HG02973 (cell line): ENCODE measurements at regions not wholly inside any gene's neighbourhood (a gene's known extent, or its start where the extent isn't known, plus 50 kb on each side); places are given as distances from the start of the nearest gene placed in this dataset.
"Not testable (repeated sequence)": the region's sequence is repeated elsewhere in the genome, so short reads cannot be mapped to it uniquely, and the experiment has no call there.

Source experiments
- ATAC-seq: cut with Tn5 transposase; IDR thresholded peaks from one replicate; pipeline ENCODE4 v1.9.1; 2021; ENCODE audit warnings: moderate library complexity; ENCODE audit not compliant: unreplicated experiment

- ATAC-seq: no peak
Measured at GRCh38 chr12:46982629-46983392, 96.6 kb upstream of the PCED1B start.

- no peak for ATAC-seq
Measured at GRCh38 chr12:46983393-46983793, 96.0 kb upstream of the PCED1B start.

GRCh38 chr12:46983959-46984841 is 95.2 kb upstream of the PCED1B start:
- peak; percentile 70 for ATAC-seq

GRCh38 chr12:46985816-46986215 is 93.6 kb upstream of the PCED1B start:
- no peak for ATAC-seq

- ATAC-seq: not testable (repeated sequence)
Measured at GRCh38 chr12:46988122-46988521, 91.3 kb upstream of the PCED1B start.

- ATAC-seq: no peak
Measured at GRCh38 chr12:46990211-46990610, 89.2 kb upstream of the PCED1B start.

GRCh38 chr12:46992051-46992450 is 87.4 kb upstream of the PCED1B start:
- not testable (repeated sequence) for ATAC-seq

GRCh38 chr12:46998811-46999368 is 80.5 kb upstream of the PCED1B start:
- no peak for ATAC-seq

- ATAC-seq: no peak
Measured at GRCh38 chr12:47004634-47005033, 74.8 kb upstream of the PCED1B start.

- ATAC-seq: no peak
Measured at GRCh38 chr12:47007048-47007447, 72.4 kb upstream of the PCED1B start.

- ATAC-seq: no peak
Measured at GRCh38 chr12:47012552-47012951, 66.9 kb upstream of the PCED1B start.

- ATAC-seq: no peak
Measured at GRCh38 chr12:47014474-47014873, 64.9 kb upstream of the PCED1B start.

- ATAC-seq: no peak
Measured at GRCh38 chr12:47015381-47015780, 64.0 kb upstream of the PCED1B start.

- ATAC-seq: no peak
Measured at GRCh38 chr12:47017041-47017713, 62.2 kb upstream of the PCED1B start.

GRCh38 chr12:47017901-47018475 is 61.4 kb upstream of the PCED1B start:
- no peak for ATAC-seq

- no peak for ATAC-seq
Measured at GRCh38 chr12:47020211-47020821, 59.1 kb upstream of the PCED1B start.

- no peak for ATAC-seq
Measured at GRCh38 chr12:47021298-47021697, 58.1 kb upstream of the PCED1B start.

GRCh38 chr12:47022296-47022695 is 57.1 kb upstream of the PCED1B start:
- ATAC-seq: no peak

GRCh38 chr12:47023311-47023710 is 56.1 kb upstream of the PCED1B start:
- ATAC-seq: no peak

- no peak for ATAC-seq
Measured at GRCh38 chr12:47023953-47024352, 55.5 kb upstream of the PCED1B start.
